HG03521 (cell line): ENCODE measurements at regions not wholly inside any gene's neighbourhood (a gene's known extent, or its start where the extent isn't known, plus 50 kb on each side); places are given as distances from the start of the nearest gene placed in this dataset.

Experiments used
- ATAC-seq: cut with Tn5 transposase; IDR thresholded peaks from one replicate; pipeline ENCODE4 v1.9.1; 2021; ENCODE audit warnings: mild to moderate bottlenecking, moderate library complexity; ENCODE audit not compliant: unreplicated experiment

DNA sequence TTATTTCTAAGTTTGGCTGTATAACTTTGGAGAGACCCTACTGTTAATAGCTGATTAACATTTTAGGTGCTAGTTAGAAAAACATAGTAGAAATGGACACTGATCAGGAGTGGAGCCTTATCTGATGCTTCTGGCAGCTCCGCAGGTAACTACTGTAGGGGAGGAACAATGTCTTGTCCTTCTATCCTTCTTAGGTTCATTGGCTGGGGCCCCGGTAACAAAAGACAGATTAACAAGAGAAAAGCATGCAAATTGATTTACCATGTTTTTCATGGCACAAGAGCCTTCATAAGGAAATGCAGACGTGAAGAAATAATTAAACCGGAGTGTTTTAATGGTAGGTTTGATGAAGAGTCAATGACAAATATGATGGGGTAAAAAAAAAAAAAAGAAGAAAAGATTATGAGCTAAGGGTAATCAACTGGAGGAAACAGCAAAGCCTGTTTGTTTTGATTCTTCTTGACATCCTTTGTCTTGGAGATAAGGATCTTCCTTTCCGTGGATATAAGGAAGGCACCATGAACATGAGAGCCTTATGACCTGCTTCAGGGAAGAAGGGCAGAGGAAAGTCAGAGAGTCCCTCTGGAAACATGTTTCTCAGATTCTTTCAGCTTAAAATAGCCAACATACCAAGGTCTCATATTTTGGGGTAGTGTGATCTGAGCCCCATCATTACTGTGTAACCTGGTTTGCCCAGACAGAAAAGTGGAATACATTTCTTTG lies 62.4 kb upstream of the GCFC2 start:
- ATAC-seq, result no peak

DNA sequence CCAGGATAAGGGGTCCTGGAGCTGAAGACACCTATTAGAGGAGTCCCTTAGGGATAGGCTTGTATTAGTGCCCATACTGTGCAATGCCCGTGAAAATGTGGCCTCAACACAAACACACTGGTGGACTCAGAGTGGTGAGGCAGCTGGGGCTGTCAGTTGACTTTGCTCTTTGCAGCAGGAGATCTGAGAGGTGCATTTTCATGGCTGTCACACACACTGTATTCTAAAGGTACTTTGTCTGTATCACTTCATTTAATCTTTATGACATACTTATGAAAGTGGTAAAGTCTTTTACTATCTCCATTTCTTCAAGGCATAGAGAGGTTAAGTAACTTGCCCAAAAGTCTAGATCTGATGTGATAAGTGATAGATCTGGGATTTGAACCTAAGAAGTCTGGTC lies 55.1 kb upstream of the GCFC2 start:
- no peak for ATAC-seq

DNA sequence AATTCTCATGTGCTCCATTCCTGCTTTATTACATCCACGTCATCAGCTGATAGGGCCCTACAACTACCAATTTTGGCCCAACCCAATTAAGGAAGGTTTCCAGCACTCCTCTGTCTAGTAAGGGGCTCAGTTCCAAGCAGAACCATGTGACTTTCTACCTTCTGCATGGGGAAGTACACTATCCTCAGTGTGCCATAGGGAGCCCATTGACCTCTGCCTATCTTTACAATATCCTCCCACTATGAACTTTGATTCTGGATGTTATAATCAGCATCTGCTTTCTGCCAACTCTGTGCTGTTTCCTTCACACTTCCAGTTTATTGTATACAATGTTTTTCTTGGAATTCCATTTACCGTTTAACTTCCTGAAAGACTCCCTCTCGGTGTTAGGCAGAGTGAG lies 53.9 kb upstream of the GCFC2 start:
- ATAC-seq, result no peak
